Stomach (tissue), 4 donors: ENCODE measurements at regions not wholly inside any gene's neighbourhood (a gene's known extent, or its start where the extent isn't known, plus 50 kb on each side); places are given as distances from the start of the nearest gene placed in this dataset.

Source experiments
- CTCF ChIP-seq, 7 experiments: fragments of 450-650 bp in 4 of 7; fragments of 200-600 bp in 3 of 7; sonication (generic) in 3 of 7; IDR thresholded peaks; one replicate each; pipeline ENCODE4 v1.5.1; 2016 to 2019; ENCODE audit warnings: antibody characterized with exemption in 7 of 7, control low read depth in 2 of 7, mild to moderate bottlenecking in 1 of 7
- EP300 ChIP-seq: sonication (generic); formaldehyde crosslinking; IDR thresholded peaks from one replicate; pipeline ENCODE4 v1.6.1; 2017; ENCODE audit warnings: antibody characterized with exemption

GRCh38 chr3:147237991-147238390 is 168.4 kb downstream of the ZIC4 start:
- no peak for TF ChIP-seq CTCF (IDR thresholded peaks at IDR 0.05)
- TF ChIP-seq EP300 = no peak
